Prostate gland (tissue), 2 donors: ENCODE measurements at regions not wholly inside any gene's neighbourhood (a gene's known extent, or its start where the extent isn't known, plus 50 kb on each side); places are given as distances from the start of the nearest gene placed in this dataset.

Source experiments
- DNase-seq: peaks from one replicate; pipeline ENCODE4 v3.0.0-alpha.2; 2019; ENCODE audit warnings: low spot score
- H3K27ac ChIP-seq, 2 donors: fragments of 200-600 bp; sonication (generic); 2 replicates each; pipeline ENCODE4 v1.5.1; 2017 to 2019
- H3K27me3 ChIP-seq: fragments of 200-600 bp; sonication (generic); replicated peaks from 2 replicates; pipeline ENCODE4 v1.5.1; 2019; ENCODE audit not compliant: insufficient read depth
- H3K36me3 ChIP-seq, 2 donors: fragments of 200-600 bp; sonication (generic); 1 replicate in 1 of 2; 2 replicates in 1 of 2; pipeline versions ENCODE4 v1.5.1 to v1.8.1; 2017 to 2019
- H3K4me1 ChIP-seq: fragments of 200-600 bp; sonication (generic); replicated peaks from 2 replicates; pipeline ENCODE4 v1.5.1; 2019
- H3K4me3 ChIP-seq, 2 donors: fragments of 200-600 bp; sonication (generic); 2 replicates each; pipeline ENCODE4 v1.5.1; 2017 to 2019
- H3K9me3 ChIP-seq: fragments of 200-600 bp; sonication (generic); 2 replicates; pipeline ENCODE4 v1.5.1; 2017
- POLR2A ChIP-seq: fragments of 450-650 bp; IDR thresholded peaks from one replicate; pipeline ENCODE4 v1.6.1; 2016; ENCODE audit warnings: antibody characterized with exemption, mild to moderate bottlenecking
- POLR2AphosphoS5 ChIP-seq: sonication (generic); formaldehyde crosslinking; IDR thresholded peaks from one replicate; pipeline ENCODE4 v1.6.1; 2017; ENCODE audit warnings: antibody characterized with exemption
- WGBS: methylation state at CpG from one replicate; pipeline ENCODE4 v1.1.5; 2018; 5-methylcytosine and 5-hydroxymethylcytosine counted together
- intact Hi-C: fragments of 100-400 bp; cut with DNase I; formaldehyde crosslinking; loops from one replicate; pipeline ENCODE4 v1.14.2; 2022
- TF ChIP-seq, protein P1 (sequence below), 4 experiments: fragments of 200-600 bp in 2 of 4; fragments of 450-650 bp in 2 of 4; sonication (generic) in 2 of 4; IDR thresholded peaks; 1 replicate in 3 of 4; 2 replicates in 1 of 4; pipeline ENCODE4 v1.5.1; 2016 to 2019; ENCODE audit warnings: antibody characterized with exemption in 4 of 4, mild to moderate bottlenecking in 2 of 4, moderate library complexity in 2 of 4

- no peaks in the 10 kb centered on the region for H3K36me3 ChIP-seq
Measured at GRCh38 chr14:26959437-26959836, 361.6 kb upstream of the NOVA1 start.

DNA sequence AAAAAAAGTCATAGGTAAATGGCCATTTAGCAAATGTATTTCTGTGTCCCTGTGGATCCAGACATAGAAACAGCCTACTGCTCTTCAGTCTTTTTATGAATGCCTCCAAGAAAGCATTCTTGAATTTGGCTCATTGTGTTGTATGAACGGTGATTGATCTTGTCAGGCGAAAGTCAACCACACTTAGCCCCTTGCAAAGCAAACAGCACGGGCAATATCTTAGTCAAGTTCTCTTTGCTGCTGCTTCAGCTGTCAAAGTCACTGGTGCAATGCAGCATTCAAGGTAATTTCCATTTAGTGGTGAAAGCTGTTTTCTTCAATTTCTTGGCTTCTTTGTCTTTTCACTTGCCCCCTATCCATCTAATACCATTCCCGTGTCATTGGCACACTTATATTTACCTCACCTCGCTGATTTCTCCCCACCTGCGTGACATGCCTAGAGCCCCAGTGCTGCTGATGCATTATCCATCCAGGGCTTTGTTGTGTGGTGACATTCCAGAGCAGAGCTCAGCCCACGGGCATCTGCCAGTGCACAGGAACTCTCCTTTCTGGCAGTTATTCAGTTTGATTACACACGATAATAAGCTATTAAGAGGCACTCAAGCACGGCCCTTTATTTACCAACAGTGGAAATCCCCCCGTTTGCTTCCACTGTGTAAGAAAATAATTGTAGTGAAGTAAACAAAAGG lies 362.3 kb upstream of the NOVA1 start:
- intact Hi-C loops = no loop called here
- DNase-seq = no peak
- 44% methylated on average over 10 of the region's 10 CpGs for WGBS
- TF ChIP-seq, protein P1, sequence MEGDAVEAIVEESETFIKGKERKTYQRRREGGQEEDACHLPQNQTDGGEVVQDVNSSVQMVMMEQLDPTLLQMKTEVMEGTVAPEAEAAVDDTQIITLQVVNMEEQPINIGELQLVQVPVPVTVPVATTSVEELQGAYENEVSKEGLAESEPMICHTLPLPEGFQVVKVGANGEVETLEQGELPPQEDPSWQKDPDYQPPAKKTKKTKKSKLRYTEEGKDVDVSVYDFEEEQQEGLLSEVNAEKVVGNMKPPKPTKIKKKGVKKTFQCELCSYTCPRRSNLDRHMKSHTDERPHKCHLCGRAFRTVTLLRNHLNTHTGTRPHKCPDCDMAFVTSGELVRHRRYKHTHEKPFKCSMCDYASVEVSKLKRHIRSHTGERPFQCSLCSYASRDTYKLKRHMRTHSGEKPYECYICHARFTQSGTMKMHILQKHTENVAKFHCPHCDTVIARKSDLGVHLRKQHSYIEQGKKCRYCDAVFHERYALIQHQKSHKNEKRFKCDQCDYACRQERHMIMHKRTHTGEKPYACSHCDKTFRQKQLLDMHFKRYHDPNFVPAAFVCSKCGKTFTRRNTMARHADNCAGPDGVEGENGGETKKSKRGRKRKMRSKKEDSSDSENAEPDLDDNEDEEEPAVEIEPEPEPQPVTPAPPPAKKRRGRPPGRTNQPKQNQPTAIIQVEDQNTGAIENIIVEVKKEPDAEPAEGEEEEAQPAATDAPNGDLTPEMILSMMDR (IDR thresholded peaks at IDR 0.05) = no peak
- no peak for TF ChIP-seq POLR2A
- no peak for TF ChIP-seq POLR2AphosphoS5
- no peak overlapping the region for H3K4me3 ChIP-seq
- H3K27me3 ChIP-seq = no peaks in the 10 kb centered on the region
- H3K9me3 ChIP-seq = no peaks in the 10 kb centered on the region
- H3K4me1 ChIP-seq = no peaks in the 10 kb centered on the region
- no peaks in the 10 kb centered on the region for H3K36me3 ChIP-seq
- H3K27ac ChIP-seq = no peak overlapping the region

More at GRCh38 chr14:26959437-26959836, 361.6 kb upstream of the NOVA1 start:
- no peak for TF ChIP-seq POLR2AphosphoS5
- TF ChIP-seq, protein P1 (IDR thresholded peaks at IDR 0.05) = no peak
- no peak for TF ChIP-seq POLR2A
- intact Hi-C loops = no loop called here
- no peaks in the 10 kb centered on the region for H3K9me3 ChIP-seq
- H3K4me3 ChIP-seq = no peak overlapping the region
- no peak for DNase-seq
- no peaks in the 10 kb centered on the region for H3K27me3 ChIP-seq
- no peaks in the 10 kb centered on the region for H3K4me1 ChIP-seq
- H3K27ac ChIP-seq = no peak overlapping the region
- 78% methylated on average over 2 of the region's 2 CpGs for WGBS

- intact Hi-C loops = no loop called here
- no peak overlapping the region for H3K4me3 ChIP-seq
- H3K27me3 ChIP-seq = no peaks in the 10 kb centered on the region
- TF ChIP-seq POLR2AphosphoS5 (no peak), POLR2A (no peak)
- TF ChIP-seq, protein P1 (IDR thresholded peaks at IDR 0.05) = no peak
- no peaks in the 10 kb centered on the region for H3K36me3 ChIP-seq
- no peak for DNase-seq
- 63% methylated on average over 4 of the region's 4 CpGs for WGBS
- no peaks in the 10 kb centered on the region for H3K4me1 ChIP-seq
- H3K27ac ChIP-seq = no peak overlapping the region
- no peaks in the 10 kb centered on the region for H3K9me3 ChIP-seq
Measured at GRCh38 chr14:26963711-26964110, 365.9 kb upstream of the NOVA1 start.

- DNase-seq = no peak
- intact Hi-C loops = no loop called here
- Histone ChIP-seq H3K9me3 (no peaks in the 10 kb centered on the region), H3K27ac (no peak overlapping the region), H3K36me3 (no peaks in the 10 kb centered on the region), H3K27me3 (no peaks in the 10 kb centered on the region), H3K4me1 (no peaks in the 10 kb centered on the region), H3K4me3 (no peak overlapping the region)
- TF ChIP-seq POLR2A (no peak), POLR2AphosphoS5 (no peak)
- TF ChIP-seq, protein P1 (IDR thresholded peaks at IDR 0.05) = no peak
- 73% methylated on average over 7 of the region's 7 CpGs for WGBS
Measured at GRCh38 chr14:26965490-26965889, 367.7 kb upstream of the NOVA1 start.

GRCh38 chr14:26966908-26967307 lies 369.1 kb upstream of the NOVA1 start:
- H3K36me3 ChIP-seq = no peaks in the 10 kb centered on the region
- TF ChIP-seq POLR2A (no peak), POLR2AphosphoS5 (peak; percentile 70)
- TF ChIP-seq, protein P1 (IDR thresholded peaks at IDR 0.05) = no peak
- no peaks in the 10 kb centered on the region for H3K9me3 ChIP-seq
- 6% methylated on average over 3 of the region's 3 CpGs for WGBS
- no peak overlapping the region for H3K27ac ChIP-seq
- intact Hi-C loops = no loop called here
- no peaks in the 10 kb centered on the region for H3K4me1 ChIP-seq
- H3K4me3 ChIP-seq = no peak overlapping the region
- peak; percentile 5 for DNase-seq
- no peaks in the 10 kb centered on the region for H3K27me3 ChIP-seq
